Endothelial cell of umbilical vein (primary cell): ENCODE measurements at regions not wholly inside any gene's neighbourhood (a gene's known extent, or its start where the extent isn't known, plus 50 kb on each side); places are given as distances from the start of the nearest gene placed in this dataset.

ENCODE experiments used
- CTCF ChIP-seq, 2 donors: IDR thresholded peaks; 1 replicate in 1 of 2; 2 replicates in 1 of 2; pipeline ENCODE4 v1.5.1; 2011; ENCODE audit warnings: low read length in 2 of 2, mild to moderate bottlenecking in 2 of 2, moderate library complexity in 2 of 2, control low read depth in 1 of 2, inconsistent platforms in 1 of 2, low read depth in 1 of 2; ENCODE audit not compliant: insufficient read depth in 1 of 2; ENCODE audit errors: extremely low read depth in 1 of 2
- POLR2A ChIP-seq: IDR thresholded peaks from 2 replicates; pipeline ENCODE4 v1.6.1; 2012; ENCODE audit warnings: low read depth, mild to moderate bottlenecking, control low read depth, low read length
- TF ChIP-seq, protein P1 (sequence below): IDR thresholded peaks from 2 replicates; pipeline ENCODE4 v1.6.1; 2011; ENCODE audit not compliant: insufficient read depth, insufficient read length

- TF ChIP-seq CTCF (IDR thresholded peaks at IDR 0.05; ENCODE audit: extremely low read depth in 1 of 2, insufficient read depth in 1 of 2, low read depth in 1 of 2, low read length in 2 of 2) (no peak), POLR2A (no peak)
- TF ChIP-seq, protein P1, sequence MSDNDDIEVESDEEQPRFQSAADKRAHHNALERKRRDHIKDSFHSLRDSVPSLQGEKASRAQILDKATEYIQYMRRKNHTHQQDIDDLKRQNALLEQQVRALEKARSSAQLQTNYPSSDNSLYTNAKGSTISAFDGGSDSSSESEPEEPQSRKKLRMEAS = no peak
These were observed 137.2 kb downstream of the SLC24A2 start for GRCh38 chr9:19651681-19652080.
